Body of pancreas (tissue), 4 donors: ENCODE measurements at regions not wholly inside any gene's neighbourhood (a gene's known extent, or its start where the extent isn't known, plus 50 kb on each side); places are given as distances from the start of the nearest gene placed in this dataset.

Experiments
- CTCF ChIP-seq, 7 experiments: fragments of 450-650 bp in 4 of 7; fragments of 200-600 bp in 3 of 7; sonication (generic) in 3 of 7; IDR thresholded peaks; one replicate each; pipeline ENCODE4 v1.5.1; 2016 to 2019; ENCODE audit warnings: antibody characterized with exemption in 7 of 7
- POLR2A ChIP-seq, 3 donors: fragments of 450-650 bp; IDR thresholded peaks; one replicate each; pipeline ENCODE4 v1.6.1; 2016; ENCODE audit warnings: antibody characterized with exemption in 3 of 3, mild to moderate bottlenecking in 2 of 3

GRCh38 chr3:151553888-151554287 lies 93.0 kb upstream of the IGSF10 start:
- TF ChIP-seq POLR2A (IDR thresholded peaks at IDR 0.05) (no peak), CTCF (IDR thresholded peaks at IDR 0.05) (no peak)
